Osteocyte (in vitro differentiated cells): ENCODE measurements at regions not wholly inside any gene's neighbourhood (a gene's known extent, or its start where the extent isn't known, plus 50 kb on each side); places are given as distances from the start of the nearest gene placed in this dataset.

ENCODE experiments used
- DNase-seq: peaks from one replicate; pipeline ENCODE4 v3.0.0; 2021; ENCODE audit warnings: mixed read lengths; ENCODE audit not compliant: unreplicated experiment; ENCODE audit errors: extremely low spot score
- H3K27ac Mint-ChIP-seq: one replicate; pipeline ENCODE4 v1.8.0; 2021; ENCODE audit warnings: mild to moderate bottlenecking, mixed read lengths; ENCODE audit not compliant: unreplicated experiment
- H3K27me3 Mint-ChIP-seq: one replicate; pipeline ENCODE4 v1.8.0; 2021; ENCODE audit warnings: mixed read lengths; ENCODE audit not compliant: unreplicated experiment
- H3K36me3 Mint-ChIP-seq: one replicate; pipeline ENCODE4 v1.8.0; 2021; ENCODE audit warnings: mixed read lengths; ENCODE audit not compliant: unreplicated experiment
- H3K4me1 Mint-ChIP-seq: one replicate; pipeline ENCODE4 v1.8.0; 2021; ENCODE audit warnings: mixed read lengths; ENCODE audit not compliant: unreplicated experiment
- H3K4me3 Mint-ChIP-seq: one replicate; pipeline ENCODE4 v1.8.0; 2021; ENCODE audit warnings: mild to moderate bottlenecking, moderate library complexity, mixed read lengths; ENCODE audit not compliant: unreplicated experiment
- H3K9me3 Mint-ChIP-seq: one replicate; pipeline ENCODE4 v1.8.0; 2021; ENCODE audit warnings: mixed read lengths; ENCODE audit not compliant: unreplicated experiment
- TF ChIP-seq, protein P1 (sequence below): fragments of 200-600 bp; sonication (generic); IDR thresholded peaks from 2 replicates; pipeline ENCODE4 v1.5.0; 2021; ENCODE audit warnings: antibody characterized with exemption, mild to moderate bottlenecking, moderate library complexity

DNA sequence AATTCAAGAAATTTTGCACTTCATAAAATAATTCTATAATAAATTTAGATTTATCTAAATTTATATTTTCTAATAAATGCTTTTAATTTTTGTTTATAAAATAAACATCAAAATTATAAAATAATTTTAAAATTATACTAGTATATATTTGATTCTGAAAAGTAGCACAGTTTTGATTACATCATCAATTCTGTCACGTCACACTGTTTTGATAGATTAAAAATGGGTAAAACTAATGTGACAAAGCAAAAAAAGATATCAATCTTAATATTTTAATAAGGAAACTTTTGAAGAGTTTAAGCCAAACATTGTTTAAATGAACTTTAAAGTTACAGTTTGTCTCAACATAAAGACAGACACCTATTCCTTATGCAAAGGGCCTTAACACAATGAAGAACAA lies 1001.8 kb downstream of the KCNT2 start:
- TF ChIP-seq, protein P1, sequence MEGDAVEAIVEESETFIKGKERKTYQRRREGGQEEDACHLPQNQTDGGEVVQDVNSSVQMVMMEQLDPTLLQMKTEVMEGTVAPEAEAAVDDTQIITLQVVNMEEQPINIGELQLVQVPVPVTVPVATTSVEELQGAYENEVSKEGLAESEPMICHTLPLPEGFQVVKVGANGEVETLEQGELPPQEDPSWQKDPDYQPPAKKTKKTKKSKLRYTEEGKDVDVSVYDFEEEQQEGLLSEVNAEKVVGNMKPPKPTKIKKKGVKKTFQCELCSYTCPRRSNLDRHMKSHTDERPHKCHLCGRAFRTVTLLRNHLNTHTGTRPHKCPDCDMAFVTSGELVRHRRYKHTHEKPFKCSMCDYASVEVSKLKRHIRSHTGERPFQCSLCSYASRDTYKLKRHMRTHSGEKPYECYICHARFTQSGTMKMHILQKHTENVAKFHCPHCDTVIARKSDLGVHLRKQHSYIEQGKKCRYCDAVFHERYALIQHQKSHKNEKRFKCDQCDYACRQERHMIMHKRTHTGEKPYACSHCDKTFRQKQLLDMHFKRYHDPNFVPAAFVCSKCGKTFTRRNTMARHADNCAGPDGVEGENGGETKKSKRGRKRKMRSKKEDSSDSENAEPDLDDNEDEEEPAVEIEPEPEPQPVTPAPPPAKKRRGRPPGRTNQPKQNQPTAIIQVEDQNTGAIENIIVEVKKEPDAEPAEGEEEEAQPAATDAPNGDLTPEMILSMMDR = no peak
- Mint-ChIP-seq H3K27ac (no peak overlapping the region), H3K36me3 (peaks cover 4% of the 10 kb centered on the region), H3K4me1 (peaks cover 6% of the 10 kb centered on the region), H3K4me3 (no peak overlapping the region), H3K9me3 (peaks cover 14% of the 10 kb centered on the region), H3K27me3 (no peaks in the 10 kb centered on the region)
- no peak for DNase-seq

DNA sequence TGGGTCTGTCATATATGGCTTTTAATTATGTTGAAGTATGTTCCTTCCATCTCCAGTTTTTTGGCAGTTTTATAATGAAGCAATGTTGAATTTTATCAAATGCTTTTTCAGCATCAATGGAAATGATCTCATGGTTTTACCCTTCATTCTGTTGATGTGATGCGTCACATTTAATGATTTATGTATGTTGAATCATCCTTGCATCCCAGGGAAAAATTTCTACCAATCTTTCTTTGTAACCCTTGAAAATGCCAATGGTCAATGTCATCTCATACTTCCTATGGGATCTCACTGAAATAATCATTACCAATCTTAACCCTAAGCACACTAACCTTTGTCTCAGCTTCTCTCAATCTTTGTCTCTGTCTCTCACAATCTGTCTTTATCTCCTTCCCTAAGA lies 1004.0 kb downstream of the KCNT2 start:
- Mint-ChIP-seq H3K4me3 (no peak overlapping the region), H3K27me3 (no peaks in the 10 kb centered on the region), H3K9me3 (peaks cover 14% of the 10 kb centered on the region), H3K27ac (peak overlapping the region; percentile 8), H3K36me3 (peaks cover 4% of the 10 kb centered on the region), H3K4me1 (peaks cover 6% of the 10 kb centered on the region)
- TF ChIP-seq, protein P1 = no peak
- DNase-seq = no peak

DNA sequence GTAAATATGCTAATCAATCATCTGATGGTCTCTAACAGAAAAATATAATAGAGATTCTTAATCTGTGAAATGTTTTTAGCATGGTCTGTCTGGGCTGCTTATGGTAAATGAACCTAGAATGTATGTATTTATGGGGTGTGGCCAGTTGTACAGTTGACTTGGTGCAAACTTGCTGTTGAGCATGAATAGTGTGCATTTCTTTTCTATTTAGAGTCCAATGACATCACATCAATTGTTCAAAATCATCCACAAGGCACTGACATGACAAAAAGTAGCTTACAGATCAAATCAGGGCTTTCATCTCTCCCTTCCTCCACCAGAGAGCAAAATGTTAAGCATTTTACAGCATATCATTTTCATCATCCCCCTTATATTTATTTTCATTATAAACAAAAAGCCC lies 1010.3 kb downstream of the KCNT2 start:
- TF ChIP-seq, protein P1 = no peak
- Mint-ChIP-seq H3K9me3 (peaks cover under 1% of the 10 kb centered on the region), H3K36me3 (no peaks in the 10 kb centered on the region), H3K27me3 (no peaks in the 10 kb centered on the region), H3K4me3 (no peak overlapping the region), H3K27ac (no peak overlapping the region), H3K4me1 (no peaks in the 10 kb centered on the region)
- DNase-seq = no peak

DNA sequence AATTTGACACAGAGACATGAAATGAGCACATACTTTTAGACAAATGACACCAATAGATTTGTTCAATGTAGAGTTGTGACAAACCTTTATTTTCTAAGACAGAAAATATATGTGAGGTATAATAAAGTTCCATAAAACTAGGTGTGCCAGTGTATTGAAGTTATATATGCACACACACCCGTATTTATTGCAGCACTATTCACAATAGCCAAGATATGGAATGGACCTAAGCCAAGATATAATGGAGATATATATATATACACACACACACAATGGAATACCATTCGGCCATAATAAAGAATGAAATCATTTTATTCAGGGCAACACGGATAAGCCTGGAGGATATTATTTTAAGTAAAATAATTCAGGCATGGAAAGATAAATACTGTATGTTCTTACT lies 1013.5 kb downstream of the KCNT2 start:
- no peak for DNase-seq
- Mint-ChIP-seq H3K4me1 (peaks cover 24% of the 10 kb centered on the region), H3K27ac (no peak overlapping the region), H3K9me3 (no peaks in the 10 kb centered on the region), H3K36me3 (no peaks in the 10 kb centered on the region), H3K4me3 (no peak overlapping the region), H3K27me3 (no peaks in the 10 kb centered on the region)
- TF ChIP-seq, protein P1 = no peak

DNA sequence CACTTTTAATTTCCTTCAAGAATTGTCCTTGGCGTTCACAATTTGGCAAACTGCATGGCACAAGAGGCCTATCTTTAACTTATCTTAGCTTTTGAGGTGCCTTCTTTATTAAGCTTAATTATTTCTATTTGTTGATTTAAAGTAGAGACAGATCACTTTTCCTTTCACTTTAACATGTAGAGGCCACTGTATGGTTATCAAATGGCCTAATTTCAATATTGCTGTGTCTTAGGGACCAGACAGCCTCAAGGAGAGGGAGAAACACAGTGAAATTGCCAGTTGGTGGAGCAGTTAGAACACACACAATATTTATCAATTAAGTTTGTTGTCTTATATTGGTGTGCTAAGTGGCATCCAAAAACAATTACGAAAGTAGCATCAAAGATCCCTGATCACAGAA lies 1013.9 kb downstream of the KCNT2 start:
- H3K9me3 Mint-ChIP-seq = peaks cover under 1% of the 10 kb centered on the region
- no peak overlapping the region for H3K4me3 Mint-ChIP-seq
- DNase-seq = no peak
- peaks cover 24% of the 10 kb centered on the region for H3K4me1 Mint-ChIP-seq
- H3K27ac Mint-ChIP-seq = no peak overlapping the region
- TF ChIP-seq, protein P1 = no peak
- H3K27me3 Mint-ChIP-seq = no peaks in the 10 kb centered on the region
- H3K36me3 Mint-ChIP-seq = no peaks in the 10 kb centered on the region
